ENCODE measurements at regions not wholly inside any gene's neighbourhood (a gene's known extent, or its start where the extent isn't known, plus 50 kb on each side); places are given as distances from the start of the nearest gene placed in this dataset.

- TF ChIP-seq MYC (IDR thresholded peaks at IDR 0.05; ENCODE audit: borderline replicate concordance, low read length) (no peak), EP300 (IDR thresholded peaks at IDR 0.05) (no peak), POLR2A (IDR thresholded peaks at IDR 0.05; ENCODE audit: low read length) (no peak), KDM1A (IDR thresholded peaks at IDR 0.05; ENCODE audit: low read depth) (no peak), PHF8 (IDR thresholded peaks at IDR 0.05; ENCODE audit: borderline replicate concordance, low read depth) (no peak), CTCF (IDR thresholded peaks at IDR 0.05) (no peak), ESRRA (IDR thresholded peaks at IDR 0.05; ENCODE audit: borderline replicate concordance, low read length) (no peak), REST (IDR thresholded peaks at IDR 0.05) (no peak)
These were observed 409.3 kb downstream of the PRDM2 start for GRCh38 chr1:14109276-14109635.
